Stimulated activated naive CD8-positive, alpha-beta T cell treated with anti-CD3 and anti-CD28 coated beads, Interleukin-15, amount 100 ng/mL, for 72 hours (primary cell): ENCODE measurements at regions not wholly inside any gene's neighbourhood (a gene's known extent, or its start where the extent isn't known, plus 50 kb on each side); places are given as distances from the start of the nearest gene placed in this dataset.

Experiments used
- ATAC-seq: fragments of 150-1000 bp; cut with Tn5 transposase; 2 replicates; pipeline ENCODE4 v1.10.0; 2021; ENCODE audit warnings: mild to moderate bottlenecking, moderate library complexity
- DNase-seq, 2 donors: peaks; one replicate each; pipeline ENCODE4 v3.0.0; 2021 to 2022
- H3K27ac Mint-ChIP-seq, 2 donors: one replicate each; pipeline ENCODE4 v1.8.0; 2022; ENCODE audit warnings: mild to moderate bottlenecking in 2 of 2, mixed read lengths in 2 of 2, moderate library complexity in 2 of 2
- H3K27me3 Mint-ChIP-seq: one replicate; pipeline ENCODE4 v1.8.0; 2022; ENCODE audit warnings: mixed read lengths
- H3K4me1 Mint-ChIP-seq: one replicate; pipeline ENCODE4 v1.8.0; 2022; ENCODE audit warnings: mild to moderate bottlenecking, mixed read lengths
- H3K4me3 Mint-ChIP-seq, 2 donors: one replicate each; pipeline ENCODE4 v1.8.0; 2022; ENCODE audit warnings: mild to moderate bottlenecking in 2 of 2, mixed read lengths in 2 of 2, moderate library complexity in 1 of 2
- H3K9me3 Mint-ChIP-seq, 2 donors: one replicate each; pipeline ENCODE4 v1.8.0; 2022; ENCODE audit warnings: mixed read lengths in 2 of 2

GRCh38 chr18:1240701-1241100 is 336.0 kb downstream of the ADCYAP1 start:
- peaks cover 21 to 25% of the 10 kb centered on the region in 2 donors for H3K9me3 Mint-ChIP-seq
- no peak overlapping the region for H3K4me3 Mint-ChIP-seq
- ATAC-seq (no peak), DNase-seq (no peak)
- no peaks in the 10 kb centered on the region for H3K4me1 Mint-ChIP-seq
- no peaks in the 10 kb centered on the region for H3K27me3 Mint-ChIP-seq
- no peak overlapping the region for H3K27ac Mint-ChIP-seq

- H3K27me3 Mint-ChIP-seq, result no peaks in the 10 kb centered on the region
- DNase-seq (no peak), ATAC-seq (no peak)
- no peak overlapping the region for H3K27ac Mint-ChIP-seq
- no peaks in the 10 kb centered on the region for H3K4me1 Mint-ChIP-seq
- H3K4me3 Mint-ChIP-seq, result no peak overlapping the region
- H3K9me3 Mint-ChIP-seq, result peaks cover 0 to 13% of the 10 kb centered on the region in 2 donors
Observed at GRCh38 chr18:1244397-1245122, 339.9 kb downstream of the ADCYAP1 start.

GRCh38 chr18:1246827-1247226 is 342.2 kb downstream of the ADCYAP1 start:
- H3K4me3 Mint-ChIP-seq, result no peak overlapping the region
- H3K27ac Mint-ChIP-seq, result no peak overlapping the region
- DNase-seq, result no peak
- no peaks in the 10 kb centered on the region for H3K4me1 Mint-ChIP-seq
- peaks cover 0 to 8% of the 10 kb centered on the region in 2 donors for H3K9me3 Mint-ChIP-seq
- H3K27me3 Mint-ChIP-seq, result no peaks in the 10 kb centered on the region
- no peak for ATAC-seq

GRCh38 chr18:1252534-1252933 is 347.9 kb downstream of the ADCYAP1 start:
- H3K4me3 Mint-ChIP-seq, result no peak overlapping the region
- ATAC-seq (no peak), DNase-seq (no peak)
- H3K27ac Mint-ChIP-seq, result no peak overlapping the region
- no peaks in the 10 kb centered on the region for H3K9me3 Mint-ChIP-seq
- H3K27me3 Mint-ChIP-seq, result no peaks in the 10 kb centered on the region
- H3K4me1 Mint-ChIP-seq, result no peaks in the 10 kb centered on the region

GRCh38 chr18:1252936-1253335 is 348.3 kb downstream of the ADCYAP1 start:
- Mint-ChIP-seq H3K27ac (no peak overlapping the region), H3K27me3 (no peaks in the 10 kb centered on the region), H3K4me1 (no peaks in the 10 kb centered on the region), H3K4me3 (no peak overlapping the region), H3K9me3 (no peaks in the 10 kb centered on the region)
- ATAC-seq, result no peak
- DNase-seq, result no peak

GRCh38 chr18:1253827-1254226 is 349.2 kb downstream of the ADCYAP1 start:
- no peaks in the 10 kb centered on the region for H3K4me1 Mint-ChIP-seq
- no peaks in the 10 kb centered on the region for H3K27me3 Mint-ChIP-seq
- H3K27ac Mint-ChIP-seq, result no peak overlapping the region
- no peak for ATAC-seq
- H3K9me3 Mint-ChIP-seq, result peaks cover 0 to 1% of the 10 kb centered on the region in 2 donors
- H3K4me3 Mint-ChIP-seq, result no peak overlapping the region
- no peak for DNase-seq

- ATAC-seq (no peak), DNase-seq (no peak)
- H3K4me3 Mint-ChIP-seq, result no peak overlapping the region
- H3K27me3 Mint-ChIP-seq, result no peaks in the 10 kb centered on the region
- no peak overlapping the region for H3K27ac Mint-ChIP-seq
- no peaks in the 10 kb centered on the region for H3K4me1 Mint-ChIP-seq
- H3K9me3 Mint-ChIP-seq, result peaks cover 5 to 15% of the 10 kb centered on the region in 2 donors
Observed at GRCh38 chr18:1261054-1261453, 356.4 kb downstream of the ADCYAP1 start.

GRCh38 chr18:1267021-1267420 is 362.4 kb downstream of the ADCYAP1 start:
- peaks cover 0 to 11% of the 10 kb centered on the region in 2 donors for H3K9me3 Mint-ChIP-seq
- ATAC-seq (no peak), DNase-seq (no peak)
- H3K27ac Mint-ChIP-seq, result no peak overlapping the region
- no peak overlapping the region for H3K4me3 Mint-ChIP-seq
- no peaks in the 10 kb centered on the region for H3K27me3 Mint-ChIP-seq
- H3K4me1 Mint-ChIP-seq, result no peaks in the 10 kb centered on the region

- no peaks in the 10 kb centered on the region for H3K4me1 Mint-ChIP-seq
- H3K27me3 Mint-ChIP-seq, result no peaks in the 10 kb centered on the region
- H3K4me3 Mint-ChIP-seq, result no peak overlapping the region
- no peak overlapping the region for H3K27ac Mint-ChIP-seq
- peaks cover 0 to 14% of the 10 kb centered on the region in 2 donors for H3K9me3 Mint-ChIP-seq
- DNase-seq (no peak), ATAC-seq (no peak)
Observed at GRCh38 chr18:1270081-1270480, 365.4 kb downstream of the ADCYAP1 start.

- Mint-ChIP-seq H3K9me3 (peaks cover 0 to 19% of the 10 kb centered on the region in 2 donors), H3K4me3 (no peak overlapping the region), H3K4me1 (no peaks in the 10 kb centered on the region), H3K27ac (no peak overlapping the region), H3K27me3 (no peaks in the 10 kb centered on the region)
- DNase-seq (no peak), ATAC-seq (no peak)
Observed at GRCh38 chr18:1273469-1273868, 368.8 kb downstream of the ADCYAP1 start.

- H3K27me3 Mint-ChIP-seq, result no peaks in the 10 kb centered on the region
Observed at GRCh38 chr18:1292167-1292566, 387.5 kb downstream of the ADCYAP1 start.

GRCh38 chr18:1294229-1294628 is 389.6 kb downstream of the ADCYAP1 start:
- Mint-ChIP-seq H3K27me3 (no peaks in the 10 kb centered on the region), H3K27ac (no peak overlapping the region), H3K4me3 (no peak overlapping the region), H3K9me3 (peaks cover 0 to 13% of the 10 kb centered on the region in 2 donors), H3K4me1 (no peaks in the 10 kb centered on the region)
- ATAC-seq (no peak), DNase-seq (no peak)

More at GRCh38 chr18:1292167-1292566, 387.5 kb downstream of the ADCYAP1 start:
- DNase-seq, result no peak
- no peak overlapping the region for H3K27ac Mint-ChIP-seq
- no peaks in the 10 kb centered on the region for H3K4me1 Mint-ChIP-seq
- no peak overlapping the region for H3K4me3 Mint-ChIP-seq
- no peak for ATAC-seq
- H3K9me3 Mint-ChIP-seq, result peaks cover under 1 to 13% of the 10 kb centered on the region in 2 donors

GRCh38 chr18:1296237-1296636 is 391.6 kb downstream of the ADCYAP1 start:
- H3K4me1 Mint-ChIP-seq, result no peaks in the 10 kb centered on the region
- ATAC-seq (no peak), DNase-seq (no peak)
- no peak overlapping the region for H3K4me3 Mint-ChIP-seq
- H3K9me3 Mint-ChIP-seq, result peaks cover 7 to 16% of the 10 kb centered on the region in 2 donors
- H3K27me3 Mint-ChIP-seq, result no peaks in the 10 kb centered on the region
- H3K27ac Mint-ChIP-seq, result no peak overlapping the region

- Mint-ChIP-seq H3K27ac (no peak overlapping the region), H3K4me3 (no peak overlapping the region), H3K27me3 (no peaks in the 10 kb centered on the region), H3K9me3 (peaks cover 7 to 8% of the 10 kb centered on the region in 2 donors), H3K4me1 (no peaks in the 10 kb centered on the region)
- ATAC-seq (no peak), DNase-seq (no peak)
Observed at GRCh38 chr18:1302861-1303260, 398.2 kb downstream of the ADCYAP1 start.

GRCh38 chr18:1304392-1304992 is 399.8 kb downstream of the ADCYAP1 start:
- no peak overlapping the region for H3K4me3 Mint-ChIP-seq
- H3K9me3 Mint-ChIP-seq, result peaks cover 8 to 14% of the 10 kb centered on the region in 2 donors
- ATAC-seq, result no peak
- H3K27me3 Mint-ChIP-seq, result no peaks in the 10 kb centered on the region
- no peak overlapping the region for H3K27ac Mint-ChIP-seq
- H3K4me1 Mint-ChIP-seq, result no peaks in the 10 kb centered on the region
- DNase-seq, result no peak

- H3K9me3 Mint-ChIP-seq, result peaks cover 5 to 8% of the 10 kb centered on the region in 2 donors
- no peak overlapping the region for H3K4me3 Mint-ChIP-seq
- DNase-seq (no peak), ATAC-seq (no peak)
- no peaks in the 10 kb centered on the region for H3K4me1 Mint-ChIP-seq
- H3K27me3 Mint-ChIP-seq, result no peaks in the 10 kb centered on the region
- H3K27ac Mint-ChIP-seq, result no peak overlapping the region
Observed at GRCh38 chr18:1306641-1307040, 402.0 kb downstream of the ADCYAP1 start.
